OCI-LY1 (cell line): ENCODE measurements at regions not wholly inside any gene's neighbourhood (a gene's known extent, or its start where the extent isn't known, plus 50 kb on each side); places are given as distances from the start of the nearest gene placed in this dataset.

Experiments
- H2AFZ ChIP-seq: fragments of 200-600 bp; sonication (generic), shearing (Covaris generic); 2 replicates; pipeline ENCODE4 v1.6.0; 2014; ENCODE audit warnings: antibody characterized with exemption, mild to moderate bottlenecking, low read length
- H3F3A ChIP-seq: fragments of 200-600 bp; sonication (generic), shearing (Covaris generic); 2 replicates; pipeline ENCODE4 v1.6.0; 2014; ENCODE audit warnings: mild to moderate bottlenecking, antibody characterized with exemption, low read length, moderate library complexity; ENCODE audit not compliant: insufficient read depth
- H3K27ac ChIP-seq: fragments of 200-600 bp; sonication (generic); 2 replicates; pipeline ENCODE4 v1.5.1; 2014; ENCODE audit warnings: low read length, mixed run types, mild to moderate bottlenecking, low read depth; ENCODE audit not compliant: poor library complexity, severe bottlenecking
- H3K27me3 ChIP-seq: fragments of 200-600 bp; sonication (generic); 2 replicates; pipeline ENCODE4 v1.6.0; 2014; ENCODE audit warnings: antibody characterized with exemption, mild to moderate bottlenecking, low read length, moderate library complexity; ENCODE audit not compliant: insufficient read depth
- H3K36me3 ChIP-seq: fragments of 200-600 bp; sonication (generic); 2 replicates; pipeline ENCODE4 v1.6.1; 2014; ENCODE audit warnings: mild to moderate bottlenecking, antibody characterized with exemption, low read length, moderate library complexity, mixed read lengths; ENCODE audit not compliant: insufficient read depth
- H3K4me1 ChIP-seq: fragments of 200-600 bp; sonication (generic); 2 replicates; pipeline ENCODE4 v1.5.1; 2014; ENCODE audit warnings: mild to moderate bottlenecking, low read length, moderate library complexity; ENCODE audit not compliant: insufficient read depth, severe bottlenecking
- H3K4me2 ChIP-seq: fragments of 200-600 bp; sonication (generic), shearing (Covaris generic); 2 replicates; pipeline ENCODE4 v1.6.1; 2014; ENCODE audit warnings: low read length
- H3K4me3 ChIP-seq: fragments of 200-600 bp; sonication (generic); 2 replicates; pipeline ENCODE4 v1.5.1; 2014; ENCODE audit warnings: low read length, low read depth, mild to moderate bottlenecking, mixed read lengths; ENCODE audit not compliant: poor library complexity, severe bottlenecking
- H3K79me2 ChIP-seq: fragments of 200-600 bp; shearing (Covaris generic); 2 replicates; pipeline ENCODE4 v1.6.1; 2016; ENCODE audit warnings: mixed run types, low read length, mixed read lengths; ENCODE audit not compliant: insufficient read depth
- H3K9ac ChIP-seq: fragments of 200-600 bp; sonication (generic), shearing (Covaris generic); 2 replicates; pipeline ENCODE4 v1.6.1; 2014; ENCODE audit warnings: mild to moderate bottlenecking, low read length, mixed read lengths
- H3K9me2 ChIP-seq: fragments of 200-600 bp; sonication (generic), shearing (Covaris generic); 2 replicates; pipeline ENCODE4 v1.6.1; 2014; ENCODE audit warnings: low read depth, mild to moderate bottlenecking, low read length, mixed read lengths
- H3K9me3 ChIP-seq: fragments of 200-600 bp; shearing (Covaris generic); 2 replicates; pipeline ENCODE4 v1.6.1; 2014; ENCODE audit warnings: low read length, mixed read lengths
- H4K20me1 ChIP-seq: fragments of 200-600 bp; sonication (generic), shearing (Covaris generic); 2 replicates; pipeline ENCODE4 v1.6.0; 2016; ENCODE audit warnings: mild to moderate bottlenecking, low read length; ENCODE audit not compliant: insufficient read depth
- EZH2 ChIP-seq: fragments of 200-600 bp; sonication (generic), shearing (Covaris generic); IDR thresholded peaks from 2 replicates; pipeline ENCODE4 v1.8.0; 2017; ENCODE audit warnings: borderline replicate concordance, mixed run types, mild to moderate bottlenecking, antibody characterized with exemption, low read length, moderate library complexity, mixed read lengths
- TF ChIP-seq, protein P1 (sequence below): fragments of 200-600 bp; sonication (generic), shearing (Covaris generic); IDR thresholded peaks from 2 replicates; pipeline ENCODE4 v1.5.1; 2017; ENCODE audit warnings: mild to moderate bottlenecking, antibody characterized with exemption, low read length, moderate library complexity, mixed read lengths

GRCh38 chr12:30508205-30508967 lies 187.3 kb downstream of the IPO8 start:
- Histone ChIP-seq H3F3A (no peaks in the 10 kb centered on the region), H3K4me1 (no peaks in the 10 kb centered on the region), H4K20me1 (no peaks in the 10 kb centered on the region), H3K27me3 (no peaks in the 10 kb centered on the region), H3K4me2 (no peak overlapping the region), H3K4me3 (no peak overlapping the region), H3K9me2 (no peaks in the 10 kb centered on the region), H3K36me3 (no peaks in the 10 kb centered on the region), H2AFZ (no peak overlapping the region), H3K79me2 (no peaks in the 10 kb centered on the region), H3K27ac (no peak overlapping the region), H3K9me3 (no peaks in the 10 kb centered on the region), H3K9ac (no peak overlapping the region)
- no peak for TF ChIP-seq EZH2
- TF ChIP-seq, protein P1, sequence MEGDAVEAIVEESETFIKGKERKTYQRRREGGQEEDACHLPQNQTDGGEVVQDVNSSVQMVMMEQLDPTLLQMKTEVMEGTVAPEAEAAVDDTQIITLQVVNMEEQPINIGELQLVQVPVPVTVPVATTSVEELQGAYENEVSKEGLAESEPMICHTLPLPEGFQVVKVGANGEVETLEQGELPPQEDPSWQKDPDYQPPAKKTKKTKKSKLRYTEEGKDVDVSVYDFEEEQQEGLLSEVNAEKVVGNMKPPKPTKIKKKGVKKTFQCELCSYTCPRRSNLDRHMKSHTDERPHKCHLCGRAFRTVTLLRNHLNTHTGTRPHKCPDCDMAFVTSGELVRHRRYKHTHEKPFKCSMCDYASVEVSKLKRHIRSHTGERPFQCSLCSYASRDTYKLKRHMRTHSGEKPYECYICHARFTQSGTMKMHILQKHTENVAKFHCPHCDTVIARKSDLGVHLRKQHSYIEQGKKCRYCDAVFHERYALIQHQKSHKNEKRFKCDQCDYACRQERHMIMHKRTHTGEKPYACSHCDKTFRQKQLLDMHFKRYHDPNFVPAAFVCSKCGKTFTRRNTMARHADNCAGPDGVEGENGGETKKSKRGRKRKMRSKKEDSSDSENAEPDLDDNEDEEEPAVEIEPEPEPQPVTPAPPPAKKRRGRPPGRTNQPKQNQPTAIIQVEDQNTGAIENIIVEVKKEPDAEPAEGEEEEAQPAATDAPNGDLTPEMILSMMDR, result no peak

DNA sequence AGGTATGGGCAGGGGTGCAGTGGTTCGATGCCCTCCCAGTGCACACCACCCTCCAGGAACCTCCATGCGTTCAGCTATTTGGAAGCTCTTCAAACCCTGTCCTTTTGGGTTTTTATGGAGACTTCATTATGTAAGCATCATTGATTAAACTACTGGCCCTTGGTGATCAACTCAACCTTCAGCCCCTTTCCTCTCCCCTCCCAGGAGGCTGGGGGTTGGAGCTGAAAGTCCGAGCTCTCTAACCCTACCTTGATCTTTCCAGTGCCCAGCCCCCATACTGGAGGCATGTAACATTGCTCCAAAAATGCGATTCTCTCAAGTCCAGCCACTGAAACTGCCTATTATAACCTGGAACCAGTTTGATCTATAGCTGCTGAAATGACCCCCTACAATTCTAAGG lies 188.1 kb downstream of the IPO8 start:
- no peak overlapping the region for H3K9ac ChIP-seq
- H3K9me2 ChIP-seq, result no peaks in the 10 kb centered on the region
- H3K36me3 ChIP-seq, result no peaks in the 10 kb centered on the region
- no peak overlapping the region for H3K4me2 ChIP-seq
- no peak overlapping the region for H2AFZ ChIP-seq
- no peak overlapping the region for H3K4me3 ChIP-seq
- H3K4me1 ChIP-seq, result no peaks in the 10 kb centered on the region
- no peaks in the 10 kb centered on the region for H3F3A ChIP-seq
- H3K27me3 ChIP-seq, result no peaks in the 10 kb centered on the region
- no peaks in the 10 kb centered on the region for H3K79me2 ChIP-seq
- H3K27ac ChIP-seq, result no peak overlapping the region
- H3K9me3 ChIP-seq, result no peaks in the 10 kb centered on the region
- H4K20me1 ChIP-seq, result no peaks in the 10 kb centered on the region
- no peak for TF ChIP-seq EZH2
- TF ChIP-seq, protein P1, result no peak

DNA sequence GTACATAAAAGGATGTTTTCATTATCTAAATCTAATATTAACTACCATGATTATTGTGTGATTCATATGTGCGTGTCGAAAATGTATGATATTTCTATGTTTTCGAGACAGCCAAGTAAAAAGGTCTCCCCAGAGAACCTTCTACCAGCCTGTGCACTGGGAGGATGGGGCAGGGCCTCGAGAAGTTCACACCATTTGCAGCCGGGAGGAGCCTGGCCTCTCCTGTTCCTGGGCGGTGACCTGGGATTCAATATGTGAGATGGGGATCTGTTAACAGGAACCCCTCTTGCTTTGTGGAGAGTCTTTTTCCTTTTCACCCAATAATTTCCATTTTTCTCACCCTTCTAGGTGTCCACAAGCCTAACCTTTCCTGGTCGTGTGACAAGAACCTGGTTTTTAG lies 189.3 kb downstream of the IPO8 start:
- no peaks in the 10 kb centered on the region for H3F3A ChIP-seq
- H4K20me1 ChIP-seq, result no peaks in the 10 kb centered on the region
- H3K36me3 ChIP-seq, result no peaks in the 10 kb centered on the region
- H3K4me1 ChIP-seq, result no peaks in the 10 kb centered on the region
- no peak overlapping the region for H3K9ac ChIP-seq
- no peak overlapping the region for H2AFZ ChIP-seq
- H3K27me3 ChIP-seq, result no peaks in the 10 kb centered on the region; the same call in 1 of the 2 replicates
- no peaks in the 10 kb centered on the region for H3K79me2 ChIP-seq
- no peaks in the 10 kb centered on the region for H3K9me2 ChIP-seq
- no peak overlapping the region for H3K27ac ChIP-seq
- TF ChIP-seq EZH2, result no peak
- TF ChIP-seq, protein P1, result no peak
- no peak overlapping the region for H3K4me3 ChIP-seq
- H3K4me2 ChIP-seq, result no peak overlapping the region
- H3K9me3 ChIP-seq, result no peaks in the 10 kb centered on the region
